Suprapubic skin (tissue), 4 donors: ENCODE measurements at regions not wholly inside any gene's neighbourhood (a gene's known extent, or its start where the extent isn't known, plus 50 kb on each side); places are given as distances from the start of the nearest gene placed in this dataset.

Experiments
- EP300 ChIP-seq: sonication (generic); formaldehyde crosslinking; IDR thresholded peaks from one replicate; pipeline ENCODE4 v1.6.1; 2017; ENCODE audit warnings: antibody characterized with exemption
- POLR2A ChIP-seq, 2 donors: fragments of 450-650 bp; IDR thresholded peaks; one replicate each; pipeline ENCODE4 v1.6.1; 2017; ENCODE audit warnings: antibody characterized with exemption in 2 of 2, mild to moderate bottlenecking in 2 of 2, moderate library complexity in 2 of 2
- POLR2AphosphoS5 ChIP-seq, 3 donors: sonication (generic); formaldehyde crosslinking; IDR thresholded peaks; one replicate each; pipeline ENCODE4 v1.6.1; 2017; ENCODE audit warnings: antibody characterized with exemption in 3 of 3
- TF ChIP-seq, protein P1 (sequence below), 2 donors: fragments of 200-600 bp in 1 of 2; fragments of 450-650 bp in 1 of 2; sonication (generic) in 1 of 2; IDR thresholded peaks; one replicate each; pipeline ENCODE4 v1.5.1; 2016 to 2019; ENCODE audit warnings: antibody characterized with exemption in 2 of 2, mild to moderate bottlenecking in 1 of 2, moderate library complexity in 1 of 2

DNA sequence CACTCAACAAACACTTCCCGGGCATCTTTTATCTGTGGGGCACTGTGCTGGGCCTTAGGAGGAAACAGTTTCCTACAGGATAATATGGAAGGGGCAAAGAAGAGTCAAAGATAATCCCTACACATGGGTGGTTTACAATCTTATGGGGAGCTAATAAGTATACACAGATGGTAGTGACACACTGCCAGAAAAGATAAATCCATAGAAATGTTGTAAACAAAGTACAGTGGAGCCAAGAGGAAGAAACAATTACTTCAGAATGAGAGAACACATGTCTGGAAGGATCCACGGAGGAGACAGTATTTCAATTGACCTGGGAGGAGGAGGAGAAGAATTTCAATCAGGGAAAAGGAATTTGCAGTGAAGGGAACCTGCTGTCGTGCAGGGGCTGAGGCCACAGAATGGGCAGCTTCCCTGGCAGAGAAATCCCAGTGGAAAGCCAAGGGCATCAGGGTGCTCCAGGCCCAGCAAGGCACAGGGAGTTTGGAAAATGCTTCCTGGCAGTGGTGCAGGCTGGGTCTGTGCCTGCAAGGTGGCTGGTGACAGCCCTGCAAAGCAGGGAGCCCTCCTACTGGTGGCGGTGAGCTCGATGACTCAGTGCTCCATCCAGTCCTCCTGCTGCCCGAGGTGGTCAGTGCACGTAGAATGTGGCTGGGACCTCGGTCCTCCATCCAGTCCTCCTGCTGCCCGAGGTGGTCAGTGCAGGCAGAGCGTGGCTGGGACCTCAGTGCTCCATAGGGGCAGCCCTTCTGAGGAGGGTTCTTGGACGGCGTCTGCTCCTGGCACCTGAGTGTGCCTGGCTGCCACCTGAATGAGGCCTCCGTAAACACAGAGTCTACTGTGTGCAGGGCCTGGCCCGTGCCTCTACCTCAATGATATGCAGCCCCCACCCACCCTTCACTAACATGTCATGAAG, 444.3 kb upstream of the B3GAT1 start:
- TF ChIP-seq POLR2AphosphoS5 (IDR thresholded peaks at IDR 0.05) (no peak), POLR2A (IDR thresholded peaks at IDR 0.05) (no peak), EP300 (no peak)
- TF ChIP-seq, protein P1, sequence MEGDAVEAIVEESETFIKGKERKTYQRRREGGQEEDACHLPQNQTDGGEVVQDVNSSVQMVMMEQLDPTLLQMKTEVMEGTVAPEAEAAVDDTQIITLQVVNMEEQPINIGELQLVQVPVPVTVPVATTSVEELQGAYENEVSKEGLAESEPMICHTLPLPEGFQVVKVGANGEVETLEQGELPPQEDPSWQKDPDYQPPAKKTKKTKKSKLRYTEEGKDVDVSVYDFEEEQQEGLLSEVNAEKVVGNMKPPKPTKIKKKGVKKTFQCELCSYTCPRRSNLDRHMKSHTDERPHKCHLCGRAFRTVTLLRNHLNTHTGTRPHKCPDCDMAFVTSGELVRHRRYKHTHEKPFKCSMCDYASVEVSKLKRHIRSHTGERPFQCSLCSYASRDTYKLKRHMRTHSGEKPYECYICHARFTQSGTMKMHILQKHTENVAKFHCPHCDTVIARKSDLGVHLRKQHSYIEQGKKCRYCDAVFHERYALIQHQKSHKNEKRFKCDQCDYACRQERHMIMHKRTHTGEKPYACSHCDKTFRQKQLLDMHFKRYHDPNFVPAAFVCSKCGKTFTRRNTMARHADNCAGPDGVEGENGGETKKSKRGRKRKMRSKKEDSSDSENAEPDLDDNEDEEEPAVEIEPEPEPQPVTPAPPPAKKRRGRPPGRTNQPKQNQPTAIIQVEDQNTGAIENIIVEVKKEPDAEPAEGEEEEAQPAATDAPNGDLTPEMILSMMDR (IDR thresholded peaks at IDR 0.05) = no peak
